ENCODE measurements at regions not wholly inside any gene's neighbourhood (a gene's known extent, or its start where the extent isn't known, plus 50 kb on each side); places are given as distances from the start of the nearest gene placed in this dataset.

GRCh38 chr11:116353589-116353988 is 419.2 kb downstream of the BUD13 start:
- TF ChIP-seq CTCF (IDR thresholded peaks at IDR 0.05) = no peak
- no peak for TF ChIP-seq EZH2 (IDR thresholded peaks at IDR 0.05)
